B cell (primary cell): ENCODE measurements at regions not wholly inside any gene's neighbourhood (a gene's known extent, or its start where the extent isn't known, plus 50 kb on each side); places are given as distances from the start of the nearest gene placed in this dataset.

Experiments used
- ATAC-seq: fragments of 200-7000 bp; cut with Tn5 transposase; one replicate; pipeline ENCODE4 v1.10.0; 2021; ENCODE audit warnings: low read depth, mild to moderate bottlenecking, moderate number of reproducible peaks, moderate library complexity
- CTCF ChIA-PET: fragments of 350-600 bp; sonication (Branson Sonifier 250); formaldehyde crosslinking; loops from one replicate; lab custom pipeline; 2021; ENCODE audit warnings: antibody characterized with exemption, inconsistent platforms; lab: Charles Lee
- POLR2A ChIA-PET: fragments of 350-600 bp; sonication (Branson Sonifier 250); formaldehyde crosslinking; loops from one replicate; lab custom pipeline; 2021; ENCODE audit warnings: antibody characterized with exemption; lab: Charles Lee
- DNase-seq: peaks from one replicate; pipeline ENCODE4 v3.0.0; 2013
- H2AFZ ChIP-seq: 2 replicates; pipeline ENCODE4 v1.6.1; 2012; ENCODE audit warnings: mild to moderate bottlenecking, low read depth, low read length; ENCODE audit not compliant: insufficient read depth, poor library complexity, severe bottlenecking
- H3K27ac ChIP-seq, 2 donors: 1 replicate in 1 of 2; 2 replicates in 1 of 2; pipeline ENCODE4 v1.5.1; 2012 to 2013; ENCODE audit warnings: low read length in 2 of 2, mild to moderate bottlenecking in 2 of 2, moderate library complexity in 1 of 2
- H3K27me3 ChIP-seq, 4 experiments: fragments of 200-600 bp in 1 of 4; sonication (generic) in 1 of 4; replicated peaks in 1 of 4; 1 replicate in 2 of 4; 2 replicates in 2 of 4; pipeline versions ENCODE4 v1.6.1 to v1.7.0; 2013 to 2016; ENCODE audit warnings: low read length in 3 of 4, mild to moderate bottlenecking in 2 of 4, mixed read lengths in 1 of 4, moderate library complexity in 1 of 4; ENCODE audit not compliant: insufficient read depth in 4 of 4, control insufficient read depth in 3 of 4; ENCODE audit errors: control extremely low read depth in 1 of 4
- H3K36me3 ChIP-seq, 2 experiments: replicated peaks in 1 of 2; 1 replicate in 1 of 2; 2 replicates in 1 of 2; pipeline versions ENCODE4 v1.6.1 to v1.7.1; 2013; ENCODE audit warnings: low read length in 1 of 2; ENCODE audit not compliant: insufficient read depth in 2 of 2, control insufficient read depth in 1 of 2; ENCODE audit errors: control extremely low read depth in 1 of 2, extremely low read depth in 1 of 2
- H3K4me1 ChIP-seq, 2 donors: fragments of 200-600 bp in 1 of 2; sonication (generic) in 1 of 2; 1 replicate in 1 of 2; 2 replicates in 1 of 2; pipeline versions ENCODE4 v1.5.1 to v1.6.1; 2013 to 2017; ENCODE audit warnings: low read length in 2 of 2; ENCODE audit not compliant: control insufficient read depth in 2 of 2, insufficient read depth in 2 of 2
- H3K4me2 ChIP-seq: replicated peaks from 2 replicates; pipeline ENCODE3; 2012; ENCODE audit warnings: mild to moderate bottlenecking, low read depth, low read length; ENCODE audit not compliant: poor library complexity, severe bottlenecking
- H3K4me3 ChIP-seq, 5 experiments: fragments of 200-600 bp in 1 of 5; sonication (generic) in 1 of 5; 1 replicate in 3 of 5; 2 replicates in 2 of 5; pipeline versions ENCODE4 v1.5.1 to v1.7.0; 2011 to 2016; ENCODE audit warnings: low read length in 4 of 5, mild to moderate bottlenecking in 4 of 5, low read depth in 2 of 5, control low read depth in 1 of 5, moderate library complexity in 1 of 5; ENCODE audit not compliant: insufficient read depth in 1 of 5; ENCODE audit errors: control extremely low read depth in 1 of 5, extremely low read depth in 1 of 5
- H3K79me2 ChIP-seq: fragments of 200-600 bp; sonication (generic); one replicate; pipeline ENCODE4 v1.6.0; 2016; ENCODE audit warnings: low read length; ENCODE audit not compliant: control insufficient read depth, insufficient read depth
- H3K9ac ChIP-seq: fragments of 200-600 bp; sonication (generic); 2 replicates; pipeline ENCODE4 v1.6.1; 2017; ENCODE audit warnings: mild to moderate bottlenecking, low read length, moderate library complexity
- H3K9me3 ChIP-seq, 3 donors: one replicate each; pipeline versions ENCODE4 v1.6.1 to v1.7.1; 2013; ENCODE audit warnings: low read length in 2 of 3; ENCODE audit not compliant: control insufficient read depth in 2 of 3, insufficient read depth in 1 of 3; ENCODE audit errors: control extremely low read depth in 1 of 3
- H4K20me1 ChIP-seq: 2 replicates; pipeline ENCODE4 v1.6.0; 2012; ENCODE audit warnings: mild to moderate bottlenecking, low read length; ENCODE audit not compliant: insufficient read depth, control insufficient read depth, poor library complexity, severe bottlenecking
- H3K27ac Mint-ChIP-seq: one replicate; pipeline ENCODE4 v1.8.0; 2021; ENCODE audit warnings: mixed read lengths
- H3K27me3 Mint-ChIP-seq: one replicate; pipeline ENCODE4 v1.8.0; 2021; ENCODE audit warnings: mixed read lengths
- H3K4me1 Mint-ChIP-seq: one replicate; pipeline ENCODE4 v1.8.0; 2021; ENCODE audit warnings: mixed read lengths
- H3K4me3 Mint-ChIP-seq: one replicate; pipeline ENCODE4 v1.8.0; 2021; ENCODE audit warnings: mixed read lengths
- H3K9me3 Mint-ChIP-seq: one replicate; pipeline ENCODE4 v1.8.0; 2022; ENCODE audit warnings: mixed read lengths; ENCODE audit not compliant: insufficient read depth
- EZH2 ChIP-seq: IDR thresholded peaks from 2 replicates; pipeline ENCODE4 v1.6.1; 2012; ENCODE audit warnings: borderline replicate concordance, low read depth, mild to moderate bottlenecking, moderate library complexity, low read length; ENCODE audit not compliant: insufficient read depth, poor library complexity, severe bottlenecking
- WGBS: methylation state at CpG from one replicate; pipeline ENCODE4 v1.1.5; 2013; ENCODE audit warnings: missing lambda C conversion rate; ENCODE audit not compliant: insufficient coverage; 5-methylcytosine and 5-hydroxymethylcytosine counted together
- intact Hi-C: fragments of 100-400 bp; cut with micrococcal nuclease; formaldehyde crosslinking; loops from one replicate; pipeline ENCODE4 v1.10.0; 2022
- TF ChIP-seq, protein P1 (sequence below): fragments of 200-600 bp; IDR thresholded peaks from one replicate; pipeline ENCODE4 v1.8.0; 2022; ENCODE audit warnings: antibody characterized with exemption, mild to moderate bottlenecking

- H3K27me3 ChIP-seq = no peaks in the 10 kb centered on the region
- no peak overlapping the region for H3K27ac ChIP-seq
- no peak overlapping the region for H3K4me3 Mint-ChIP-seq
- no peak overlapping the region for H3K27ac Mint-ChIP-seq
- ATAC-seq (no peak), DNase-seq (no peak)
- WGBS = 68% methylated on average over 5 of the region's 7 CpGs
- intact Hi-C loops = no loop called here
- CTCF ChIA-PET = no interaction called here
- H3K79me2 ChIP-seq = no peaks in the 10 kb centered on the region
- H2AFZ ChIP-seq = no peak overlapping the region
- no peak overlapping the region for H3K4me3 ChIP-seq
- H3K4me2 ChIP-seq = no peak overlapping the region
- H3K9ac ChIP-seq = no peak overlapping the region
- H4K20me1 ChIP-seq = no peaks in the 10 kb centered on the region
- POLR2A ChIA-PET = no interaction called here
- no peaks in the 10 kb centered on the region for H3K27me3 Mint-ChIP-seq
- no peaks in the 10 kb centered on the region for H3K4me1 ChIP-seq
- H3K4me1 Mint-ChIP-seq = no peaks in the 10 kb centered on the region
- H3K9me3 ChIP-seq = no peaks in the 10 kb centered on the region
- no peak for TF ChIP-seq EZH2
- TF ChIP-seq, protein P1, sequence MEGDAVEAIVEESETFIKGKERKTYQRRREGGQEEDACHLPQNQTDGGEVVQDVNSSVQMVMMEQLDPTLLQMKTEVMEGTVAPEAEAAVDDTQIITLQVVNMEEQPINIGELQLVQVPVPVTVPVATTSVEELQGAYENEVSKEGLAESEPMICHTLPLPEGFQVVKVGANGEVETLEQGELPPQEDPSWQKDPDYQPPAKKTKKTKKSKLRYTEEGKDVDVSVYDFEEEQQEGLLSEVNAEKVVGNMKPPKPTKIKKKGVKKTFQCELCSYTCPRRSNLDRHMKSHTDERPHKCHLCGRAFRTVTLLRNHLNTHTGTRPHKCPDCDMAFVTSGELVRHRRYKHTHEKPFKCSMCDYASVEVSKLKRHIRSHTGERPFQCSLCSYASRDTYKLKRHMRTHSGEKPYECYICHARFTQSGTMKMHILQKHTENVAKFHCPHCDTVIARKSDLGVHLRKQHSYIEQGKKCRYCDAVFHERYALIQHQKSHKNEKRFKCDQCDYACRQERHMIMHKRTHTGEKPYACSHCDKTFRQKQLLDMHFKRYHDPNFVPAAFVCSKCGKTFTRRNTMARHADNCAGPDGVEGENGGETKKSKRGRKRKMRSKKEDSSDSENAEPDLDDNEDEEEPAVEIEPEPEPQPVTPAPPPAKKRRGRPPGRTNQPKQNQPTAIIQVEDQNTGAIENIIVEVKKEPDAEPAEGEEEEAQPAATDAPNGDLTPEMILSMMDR = no peak
- H3K36me3 ChIP-seq = no peaks in the 10 kb centered on the region
- H3K9me3 Mint-ChIP-seq = no peaks in the 10 kb centered on the region
Observed at GRCh38 chr4:180840142-180840541, 1403.1 kb upstream of the TENM3 start.

- Histone ChIP-seq H3K4me1 (no peaks in the 10 kb centered on the region), H3K27ac (no peak overlapping the region), H3K9ac (no peak overlapping the region), H3K9me3 (no peaks in the 10 kb centered on the region), H3K36me3 (no peaks in the 10 kb centered on the region), H3K79me2 (no peaks in the 10 kb centered on the region), H4K20me1 (no peaks in the 10 kb centered on the region), H3K4me3 (no peak overlapping the region), H3K4me2 (no peak overlapping the region), H3K27me3 (no peaks in the 10 kb centered on the region), H2AFZ (no peak overlapping the region)
- DNase-seq (no peak), ATAC-seq (no peak)
- WGBS = 80% methylated on average over 1 of the region's 4 CpGs
- H3K27ac Mint-ChIP-seq = no peak overlapping the region
- POLR2A ChIA-PET = no interaction called here
- intact Hi-C loops = no loop called here
- H3K9me3 Mint-ChIP-seq = no peaks in the 10 kb centered on the region
- H3K27me3 Mint-ChIP-seq = no peaks in the 10 kb centered on the region
- H3K4me3 Mint-ChIP-seq = no peak overlapping the region
- CTCF ChIA-PET = no interaction called here
- no peak for TF ChIP-seq EZH2
- TF ChIP-seq, protein P1 = no peak
- no peaks in the 10 kb centered on the region for H3K4me1 Mint-ChIP-seq
Observed at GRCh38 chr4:180850318-180850940, 1392.8 kb upstream of the TENM3 start.
